ENCODE measurements at regions not wholly inside any gene's neighbourhood (a gene's known extent, or its start where the extent isn't known, plus 50 kb on each side); places are given as distances from the start of the nearest gene placed in this dataset.

DNA sequence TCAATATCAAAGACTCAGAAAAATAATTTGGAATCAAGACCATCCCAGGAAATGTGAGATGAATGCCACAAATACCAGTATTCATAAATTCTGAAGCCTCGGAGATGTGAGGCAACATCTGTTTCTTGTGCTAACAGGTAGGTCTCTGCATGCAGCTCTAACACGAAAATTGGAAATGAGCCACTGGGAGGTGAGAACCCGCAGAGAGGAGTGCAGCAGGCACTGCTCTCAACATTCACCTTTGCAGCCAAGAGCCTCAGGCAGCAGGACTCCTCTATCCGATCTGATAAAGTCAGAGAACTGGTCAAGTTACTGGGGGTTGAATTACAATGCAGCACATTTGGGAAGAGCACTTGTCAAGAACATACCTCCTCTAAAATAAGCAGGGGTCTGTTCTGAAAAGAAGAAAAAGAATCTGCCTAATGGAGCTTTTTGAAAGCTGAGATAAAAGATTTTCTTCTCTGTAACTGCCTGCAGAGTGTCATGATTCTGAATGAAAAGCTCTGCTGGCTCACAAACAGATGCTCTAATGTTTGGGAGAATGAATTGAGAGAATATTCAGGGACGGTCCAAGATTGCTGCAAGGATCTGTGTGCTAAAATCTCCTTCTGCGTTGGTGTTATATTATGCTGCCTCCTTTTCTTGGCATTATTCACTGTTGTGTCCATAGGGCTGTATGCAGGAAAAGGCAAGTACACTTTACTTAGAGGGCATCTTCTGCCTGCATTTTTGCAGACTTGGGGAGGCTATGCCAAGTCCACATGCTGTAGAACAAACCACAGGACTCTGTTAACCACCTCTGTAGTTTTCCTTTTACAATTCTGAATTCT is 209.6 kb upstream of the KRR1 start (continued):
- TF ChIP-seq MAZ (IDR thresholded peaks at IDR 0.05; ENCODE audit: borderline replicate concordance, low read depth, low read length): no peak
- no peak for TF ChIP-seq CEBPB (IDR thresholded peaks at IDR 0.05)

DNA sequence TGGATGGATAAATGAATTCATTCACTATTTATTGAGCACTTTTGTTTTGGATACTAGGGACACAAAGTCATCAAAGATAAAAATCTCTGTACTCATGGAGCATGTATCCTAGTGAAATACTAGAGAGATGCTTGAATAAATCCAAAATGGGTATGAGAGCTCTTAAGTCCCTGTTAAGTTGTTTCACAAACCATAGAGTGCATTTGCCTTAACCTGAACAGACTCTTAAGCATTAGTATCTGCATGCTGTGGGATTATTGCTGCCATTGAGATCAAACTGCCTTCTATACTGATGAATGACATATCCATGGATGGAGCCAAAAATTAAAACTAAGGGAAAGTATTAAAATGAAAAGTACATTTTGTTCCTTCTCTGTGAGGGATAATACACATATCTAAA is 206.5 kb upstream of the KRR1 start:
- ChIA-PET POLR2A (no interaction called here), CTCF (interaction anchor here (1.2 to 1.7 kb wide), 3 partner anchors 9 to 191 kb away, joined by 3 to 7 read pairs (median 3); no protein-coding TSS in a partner anchor)
- DNase-seq (ENCODE audit: low read depth in 1 of 2, low spot score in 1 of 2): no peak
- Histone ChIP-seq H3K27ac (peak overlapping the region in 1 of 2 experiments; percentile 39; a peak in 3 of 6 replicates), H3K4me1 (peaks cover 54% of the 10 kb centered on the region), H3K4me3 (no peak overlapping the region), H3K4me2 (no peak overlapping the region), H3K9me3 (no peaks in the 10 kb centered on the region)
- TF ChIP-seq FOXS1 (CRISPR knock-in tag; IDR thresholded peaks at IDR 0.05) (no peak), NR3C1 (IDR thresholded peaks at IDR 0.05) (no peak)
- TF ChIP-seq, protein P1, sequence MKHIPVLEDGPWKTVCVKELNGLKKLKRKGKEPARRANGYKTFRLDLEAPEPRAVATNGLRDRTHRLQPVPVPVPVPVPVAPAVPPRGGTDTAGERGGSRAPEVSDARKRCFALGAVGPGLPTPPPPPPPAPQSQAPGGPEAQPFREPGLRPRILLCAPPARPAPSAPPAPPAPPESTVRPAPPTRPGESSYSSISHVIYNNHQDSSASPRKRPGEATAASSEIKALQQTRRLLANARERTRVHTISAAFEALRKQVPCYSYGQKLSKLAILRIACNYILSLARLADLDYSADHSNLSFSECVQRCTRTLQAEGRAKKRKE (CRISPR knock-in tag; IDR thresholded peaks at IDR 0.05; ENCODE audit: low read depth): no peak
- ATAC-seq: no peak
- no peak for FAIRE-seq

DNA sequence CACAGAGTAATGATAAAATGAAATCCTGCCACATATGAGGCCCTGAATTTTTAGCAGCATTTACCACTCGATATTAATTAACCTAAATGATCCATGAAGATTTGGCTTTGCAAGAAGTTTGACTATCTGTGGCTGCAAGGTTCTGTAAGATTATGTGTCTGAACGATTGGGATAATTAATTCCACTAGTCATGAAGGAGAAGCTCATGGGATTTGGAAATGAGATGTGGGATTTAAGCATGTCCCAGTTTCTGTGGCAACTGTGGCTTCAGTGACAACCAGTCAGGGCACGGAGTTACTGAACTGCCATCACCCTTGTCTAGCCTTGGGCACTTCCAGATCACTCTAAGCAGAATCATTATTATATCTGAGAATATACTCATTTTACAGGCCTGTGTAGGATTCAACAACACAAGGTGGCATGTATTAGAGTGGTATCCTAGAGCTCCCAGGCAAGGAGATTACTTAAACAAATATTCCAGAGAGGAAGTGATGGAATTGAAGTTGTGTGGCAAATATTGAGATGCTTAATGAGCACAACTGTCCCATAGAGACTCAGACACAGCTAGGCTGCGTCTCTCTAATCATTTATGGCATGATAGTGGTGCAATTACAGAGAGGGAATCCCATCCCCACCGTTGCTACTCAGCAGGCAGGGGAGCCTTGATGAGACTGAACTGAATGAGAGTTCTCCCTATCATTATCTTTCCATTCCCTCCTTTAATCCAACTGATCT is 205.0 kb upstream of the KRR1 start:
- ChIA-PET POLR2A (no interaction called here), CTCF (interaction anchor here (0.9 to 1.1 kb wide), 2 partner anchors 8 to 77 kb away, joined by 3 to 4 read pairs; no protein-coding TSS in a partner anchor)
- WGBS (ENCODE audit: missing lambda C conversion rate): 69% methylated on average over 5 of the region's 5 CpGs
- no peak for TF ChIP-seq NPAS2 (CRISPR knock-in tag; IDR thresholded peaks at IDR 0.05; ENCODE audit: borderline replicate concordance)
- no peak for TF ChIP-seq MAFK (IDR thresholded peaks at IDR 0.05; ENCODE audit: partially characterized antibody)
- Histone ChIP-seq H3K4me1 (peaks cover 54% of the 10 kb centered on the region), H3K27ac (peak overlapping the region; percentile 27 to 68; a peak in 3 of 6 replicates), H3K9me3 (no peaks in the 10 kb centered on the region), H3K4me3 (no peak overlapping the region), H3K4me2 (no peak overlapping the region)
- no peak for ATAC-seq
- FAIRE-seq: no peak
- no peak for DNase-seq (ENCODE audit: low read depth in 1 of 2, low spot score in 1 of 2)

DNA sequence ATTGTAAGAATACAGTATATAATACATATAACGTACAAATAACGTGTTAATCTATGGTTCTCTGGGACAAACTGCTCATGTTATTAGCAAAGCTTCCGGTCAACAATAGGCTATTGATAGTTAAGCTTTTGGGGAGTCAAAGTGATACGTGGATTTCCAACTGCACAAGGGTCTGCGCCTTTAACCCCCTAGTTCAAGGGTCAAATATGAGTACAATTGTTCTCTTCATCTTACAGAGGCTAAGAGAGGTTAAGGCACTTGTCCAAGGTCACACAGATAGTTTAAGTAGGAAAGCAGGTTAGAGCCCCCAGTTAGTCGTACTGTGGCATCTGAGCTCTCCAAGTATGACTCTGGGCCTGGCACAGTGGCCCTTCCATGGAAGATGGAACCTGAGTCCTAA is 204.3 kb upstream of the KRR1 start:
- no peak overlapping the region for H3K4me3 ChIP-seq
- ChIA-PET CTCF (interaction anchor here (0.9 to 1.1 kb wide), 2 partner anchors 9 to 76 kb away, joined by 3 to 4 read pairs; no protein-coding TSS in a partner anchor), POLR2A (no interaction called here)
- FAIRE-seq (no peak), ATAC-seq (no peak), DNase-seq (ENCODE audit: low read depth in 1 of 2, low spot score in 1 of 2) (no peak)
- H3K9me3 ChIP-seq: no peaks in the 10 kb centered on the region
- WGBS (ENCODE audit: missing lambda C conversion rate): 93% methylated on average over 6 of the region's 6 CpGs
- H3K4me2 ChIP-seq: no peak overlapping the region
- TF ChIP-seq SMC3 (IDR thresholded peaks at IDR 0.05): no peak
- TF ChIP-seq, protein P2, sequence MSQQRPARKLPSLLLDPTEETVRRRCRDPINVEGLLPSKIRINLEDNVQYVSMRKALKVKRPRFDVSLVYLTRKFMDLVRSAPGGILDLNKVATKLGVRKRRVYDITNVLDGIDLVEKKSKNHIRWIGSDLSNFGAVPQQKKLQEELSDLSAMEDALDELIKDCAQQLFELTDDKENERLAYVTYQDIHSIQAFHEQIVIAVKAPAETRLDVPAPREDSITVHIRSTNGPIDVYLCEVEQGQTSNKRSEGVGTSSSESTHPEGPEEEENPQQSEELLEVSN (IDR thresholded peaks at IDR 0.05; ENCODE audit: borderline replicate concordance, low read depth): no peak
- TF ChIP-seq, protein P3, sequence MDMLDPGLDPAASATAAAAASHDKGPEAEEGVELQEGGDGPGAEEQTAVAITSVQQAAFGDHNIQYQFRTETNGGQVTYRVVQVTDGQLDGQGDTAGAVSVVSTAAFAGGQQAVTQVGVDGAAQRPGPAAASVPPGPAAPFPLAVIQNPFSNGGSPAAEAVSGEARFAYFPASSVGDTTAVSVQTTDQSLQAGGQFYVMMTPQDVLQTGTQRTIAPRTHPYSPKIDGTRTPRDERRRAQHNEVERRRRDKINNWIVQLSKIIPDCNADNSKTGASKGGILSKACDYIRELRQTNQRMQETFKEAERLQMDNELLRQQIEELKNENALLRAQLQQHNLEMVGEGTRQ (IDR thresholded peaks at IDR 0.05): no peak
- no peak for TF ChIP-seq RFX5 (IDR thresholded peaks at IDR 0.05)
- TF ChIP-seq GATA3 (IDR thresholded peaks at IDR 0.05; ENCODE audit: borderline replicate concordance): no peak
- no peak for TF ChIP-seq MAFK (IDR thresholded peaks at IDR 0.05; ENCODE audit: partially characterized antibody)
- TF ChIP-seq, protein P4, sequence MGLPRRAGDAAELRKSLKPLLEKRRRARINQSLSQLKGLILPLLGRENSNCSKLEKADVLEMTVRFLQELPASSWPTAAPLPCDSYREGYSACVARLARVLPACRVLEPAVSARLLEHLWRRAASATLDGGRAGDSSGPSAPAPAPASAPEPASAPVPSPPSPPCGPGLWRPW (IDR thresholded peaks at IDR 0.05): no peak
- no peak for TF ChIP-seq FOXS1 (CRISPR knock-in tag; IDR thresholded peaks at IDR 0.05)
- no peak for TF ChIP-seq ZC3H11A (IDR thresholded peaks at IDR 0.05)
- no peak for TF ChIP-seq CBX2 (IDR thresholded peaks at IDR 0.05; ENCODE audit: borderline replicate concordance, low read depth)
- TF ChIP-seq FOSL2 (IDR thresholded peaks at IDR 0.05): no peak
- no peak for TF ChIP-seq FOSL2 (CRISPR knock-in tag; IDR thresholded peaks at IDR 0.05)
- TF ChIP-seq NR3C1 (IDR thresholded peaks at IDR 0.05): no peak
- TF ChIP-seq JUNB (IDR thresholded peaks at IDR 0.05): no peak
- TF ChIP-seq MYC (IDR thresholded peaks at IDR 0.05; ENCODE audit: borderline replicate concordance, low read length): no peak
- H3K4me1 ChIP-seq: peaks cover 54% of the 10 kb centered on the region
- H3K27ac ChIP-seq: peak overlapping the region in 1 of 2 experiments; percentile 68; a peak in 3 of 6 replicates
